Kidney (tissue), 13 donors: ENCODE measurements at regions not wholly inside any gene's neighbourhood (a gene's known extent, or its start where the extent isn't known, plus 50 kb on each side); places are given as distances from the start of the nearest gene placed in this dataset.
"Not testable (repeated sequence)": the region's sequence is repeated elsewhere in the genome, so short reads cannot be mapped to it uniquely, and the experiment has no call there.

ENCODE experiments used
- DNase-seq, 5 donors: peaks; one replicate each; pipeline ENCODE4 v3.0.0-alpha.2; 2013 to 2020
- FAIRE-seq: peaks from 2 replicates; lab custom pipeline; 2012; peaks lifted over from hg19 to GRCh38; lab: Jason Lieb, UNC
- H3K27ac ChIP-seq, 2 donors: one replicate each; pipeline ENCODE4 v1.7.0; 2013; ENCODE audit warnings: low read depth in 2 of 2, low read length in 2 of 2, inconsistent platforms in 1 of 2
- H3K27me3 ChIP-seq: one replicate; pipeline ENCODE4 v1.7.1; 2013; ENCODE audit warnings: low read length, inconsistent platforms; ENCODE audit not compliant: control insufficient read depth, insufficient read depth
- H3K36me3 ChIP-seq, 3 donors: one replicate each; pipeline versions ENCODE4 v1.7.0 to v1.7.1; 2013; ENCODE audit warnings: low read length in 3 of 3, control low read depth in 1 of 3, inconsistent platforms in 1 of 3; ENCODE audit not compliant: insufficient read depth in 3 of 3, control insufficient read depth in 2 of 3
- H3K4me1 ChIP-seq, 3 donors: one replicate each; pipeline versions ENCODE4 v1.7.0 to v1.7.1; 2013; ENCODE audit warnings: low read length in 3 of 3, inconsistent platforms in 1 of 3, low read depth in 1 of 3; ENCODE audit not compliant: control insufficient read depth in 2 of 3, insufficient read depth in 2 of 3
- H3K4me3 ChIP-seq, 3 donors: one replicate each; pipeline versions ENCODE4 v1.7.0 to v1.8.1; 2013; ENCODE audit warnings: low read length in 3 of 3, control low read depth in 1 of 3, inconsistent platforms in 1 of 3
- H3K9ac ChIP-seq, 3 donors: one replicate each; pipeline versions ENCODE4 v1.7.0 to v1.7.1; 2013; ENCODE audit warnings: low read length in 3 of 3, control low read depth in 1 of 3, inconsistent platforms in 1 of 3
- H3K9me3 ChIP-seq, 3 donors: one replicate each; pipeline versions ENCODE4 v1.7.0 to v1.7.1; 2013; ENCODE audit warnings: low read length in 3 of 3, control low read depth in 1 of 3, inconsistent platforms in 1 of 3; ENCODE audit not compliant: control insufficient read depth in 2 of 3, insufficient read depth in 1 of 3
- CTCF ChIP-seq: IDR thresholded peaks from 3 replicates; pipeline ENCODE4 v1.5.1; 2012; ENCODE audit warnings: mild to moderate bottlenecking, moderate library complexity, borderline replicate concordance; ENCODE audit not compliant: insufficient read depth; ENCODE audit errors: extremely low read depth
- intact Hi-C: fragments of 100-400 bp; cut with DNase I; formaldehyde crosslinking; loops from one replicate; pipeline ENCODE4 v1.11.1; 2022
- donor health status: control.
- donor health status: control.
- donor health status: control.
- donor health status: control.
- donor health status: control.
- donor health status: DM: yes; HTN: yes; CAD: no.
- donor health status: Normal renal cell carcinoma (clear cell type).

- intact Hi-C loops, H3K9me3 ChIP-seq, FAIRE-seq, H3K4me3 ChIP-seq, H3K27ac ChIP-seq, DNase-seq, H3K9ac ChIP-seq, H3K36me3 ChIP-seq, H3K27me3 ChIP-seq, H3K4me1 ChIP-seq: not testable (repeated sequence)
These were observed 68.4 kb upstream of the TOP3B start for GRCh38 chr22:22051032-22051431.

- no peak for TF ChIP-seq CTCF
- Histone ChIP-seq H3K27me3 (no peaks in the 10 kb centered on the region), H3K36me3 (no peaks in the 10 kb centered on the region), H3K9ac (no peak overlapping the region), H3K4me3 (no peak overlapping the region), H3K4me1 (no peaks in the 10 kb centered on the region), H3K27ac (no peak overlapping the region), H3K9me3 (no peaks in the 10 kb centered on the region)
- FAIRE-seq (peak; percentile 99), DNase-seq (no peak)
- intact Hi-C loops = no loop called here
These were observed 67.7 kb upstream of the TOP3B start for GRCh38 chr22:22050141-22050775.

DNA sequence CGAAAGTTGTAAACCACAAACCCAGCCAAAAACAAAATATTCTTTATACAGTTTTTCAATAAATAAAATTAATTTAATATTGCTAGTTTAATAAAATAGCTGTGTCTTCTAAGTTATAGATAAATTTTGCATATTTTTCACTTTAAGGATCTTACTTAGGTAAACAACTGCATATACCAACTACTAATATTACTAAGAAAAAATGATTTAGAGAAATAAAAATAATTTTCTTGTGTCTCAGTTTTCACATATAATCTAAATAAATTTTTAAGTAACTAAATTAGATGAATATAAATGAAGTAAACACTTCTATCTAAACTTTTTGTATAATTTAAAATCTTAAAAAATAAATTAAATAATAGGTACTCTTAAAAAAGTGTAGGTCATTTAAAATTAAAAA lies 67.1 kb upstream of the TOP3B start:
- no peaks in the 10 kb centered on the region for H3K36me3 ChIP-seq
- no peaks in the 10 kb centered on the region for H3K9me3 ChIP-seq
- FAIRE-seq = no peak
- TF ChIP-seq CTCF = no peak
- intact Hi-C loops = no loop called here
- no peak overlapping the region for H3K9ac ChIP-seq
- DNase-seq = no peak
- H3K27me3 ChIP-seq = no peaks in the 10 kb centered on the region
- H3K4me3 ChIP-seq = no peak overlapping the region
- H3K4me1 ChIP-seq = no peaks in the 10 kb centered on the region
- no peak overlapping the region for H3K27ac ChIP-seq

DNA sequence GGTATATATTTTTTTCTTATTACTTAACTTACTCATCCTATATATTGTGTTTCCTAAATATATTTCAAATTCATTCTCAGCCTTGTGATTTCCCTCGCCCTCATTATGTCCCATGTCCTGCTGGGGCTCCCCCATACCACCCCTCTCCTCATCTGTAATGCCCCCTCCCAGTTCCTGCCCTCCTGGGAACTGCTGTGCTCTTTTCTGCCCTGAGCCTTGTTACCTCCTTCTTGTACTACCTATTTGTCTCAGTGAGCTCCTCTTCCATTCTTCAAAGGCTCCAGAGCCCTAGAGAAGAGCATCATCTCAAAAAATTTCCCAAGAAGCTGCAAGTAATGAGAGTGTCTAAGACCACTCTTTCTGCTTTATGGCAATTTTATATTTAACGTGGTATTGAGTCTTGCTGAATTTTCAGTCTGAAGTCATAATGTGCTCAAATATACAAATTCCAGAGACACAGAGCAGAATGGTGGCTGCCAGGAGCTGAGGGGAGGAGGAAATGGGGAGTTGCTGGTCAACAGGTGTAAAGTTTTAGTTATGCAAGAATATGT lies 66.5 kb upstream of the TOP3B start:
- no peak for DNase-seq
- no peaks in the 10 kb centered on the region for H3K9me3 ChIP-seq
- H3K9ac ChIP-seq = no peak overlapping the region
- H3K36me3 ChIP-seq = no peaks in the 10 kb centered on the region
- intact Hi-C loops = no loop called here
- no peak for TF ChIP-seq CTCF
- no peak overlapping the region for H3K4me3 ChIP-seq
- H3K27me3 ChIP-seq = no peaks in the 10 kb centered on the region
- no peak for FAIRE-seq
- H3K27ac ChIP-seq = no peak overlapping the region
- H3K4me1 ChIP-seq = no peaks in the 10 kb centered on the region
